ENCODE measurements at regions not wholly inside any gene's neighbourhood (a gene's known extent, or its start where the extent isn't known, plus 50 kb on each side); places are given as distances from the start of the nearest gene placed in this dataset. TPM values are rescaled to one million over a fixed set of nuclear protein-coding genes. Genes with fewer than 3 reads are reported as not detected.

Small RNAs in the stretch of these regions (small RNA-seq; reads per million reads assigned to genes)
- not detected for gene RPS20P10
